Astrocyte (in vitro differentiated cells and primary cell): ENCODE measurements at regions not wholly inside any gene's neighbourhood (a gene's known extent, or its start where the extent isn't known, plus 50 kb on each side); places are given as distances from the start of the nearest gene placed in this dataset.

Experiments
- CTCF ChIP-seq: IDR thresholded peaks from 2 replicates; pipeline ENCODE4 v1.5.1; 2011; ENCODE audit warnings: low read depth, mild to moderate bottlenecking, inconsistent platforms, low read length, moderate library complexity; ENCODE audit not compliant: insufficient read depth
- EZH2 ChIP-seq: IDR thresholded peaks from 2 replicates; pipeline ENCODE4 v1.6.1; 2012; ENCODE audit warnings: mild to moderate bottlenecking, low read length, inconsistent platforms; ENCODE audit not compliant: insufficient read depth

GRCh38 chr21:35281956-35282355 is 232.9 kb upstream of the RUNX1 start:
- TF ChIP-seq CTCF = no peak
- no peak for TF ChIP-seq EZH2
